ENCODE measurements at regions not wholly inside any gene's neighbourhood (a gene's known extent, or its start where the extent isn't known, plus 50 kb on each side); places are given as distances from the start of the nearest gene placed in this dataset.
"Not testable (repeated sequence)": the region's sequence is repeated elsewhere in the genome, so short reads cannot be mapped to it uniquely, and the experiment has no call there.

- Histone ChIP-seq H3K27me3 (replicated peaks; ENCODE audit: control insufficient read depth, insufficient read depth, low read length) (no peaks in the 10 kb centered on the region; the same call in 1 of the 2 replicates), H3K4me3 (replicated peaks; ENCODE audit: low read depth, low read length) (no peak overlapping the region), H3K36me3 (ENCODE audit: control insufficient read depth, insufficient read depth, low read length) (no peaks in the 10 kb centered on the region)
- TF ChIP-seq, protein P1, sequence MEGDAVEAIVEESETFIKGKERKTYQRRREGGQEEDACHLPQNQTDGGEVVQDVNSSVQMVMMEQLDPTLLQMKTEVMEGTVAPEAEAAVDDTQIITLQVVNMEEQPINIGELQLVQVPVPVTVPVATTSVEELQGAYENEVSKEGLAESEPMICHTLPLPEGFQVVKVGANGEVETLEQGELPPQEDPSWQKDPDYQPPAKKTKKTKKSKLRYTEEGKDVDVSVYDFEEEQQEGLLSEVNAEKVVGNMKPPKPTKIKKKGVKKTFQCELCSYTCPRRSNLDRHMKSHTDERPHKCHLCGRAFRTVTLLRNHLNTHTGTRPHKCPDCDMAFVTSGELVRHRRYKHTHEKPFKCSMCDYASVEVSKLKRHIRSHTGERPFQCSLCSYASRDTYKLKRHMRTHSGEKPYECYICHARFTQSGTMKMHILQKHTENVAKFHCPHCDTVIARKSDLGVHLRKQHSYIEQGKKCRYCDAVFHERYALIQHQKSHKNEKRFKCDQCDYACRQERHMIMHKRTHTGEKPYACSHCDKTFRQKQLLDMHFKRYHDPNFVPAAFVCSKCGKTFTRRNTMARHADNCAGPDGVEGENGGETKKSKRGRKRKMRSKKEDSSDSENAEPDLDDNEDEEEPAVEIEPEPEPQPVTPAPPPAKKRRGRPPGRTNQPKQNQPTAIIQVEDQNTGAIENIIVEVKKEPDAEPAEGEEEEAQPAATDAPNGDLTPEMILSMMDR (IDR thresholded peaks at IDR 0.05; ENCODE audit: insufficient read depth, low read length, poor library complexity, severe bottlenecking) = no peak
- DNase-seq (ENCODE audit: extremely low read depth, insufficient read length) = no peak
Observed at GRCh38 chr3:33957176-33957575, 158.7 kb downstream of the PDCD6IP start.

DNA sequence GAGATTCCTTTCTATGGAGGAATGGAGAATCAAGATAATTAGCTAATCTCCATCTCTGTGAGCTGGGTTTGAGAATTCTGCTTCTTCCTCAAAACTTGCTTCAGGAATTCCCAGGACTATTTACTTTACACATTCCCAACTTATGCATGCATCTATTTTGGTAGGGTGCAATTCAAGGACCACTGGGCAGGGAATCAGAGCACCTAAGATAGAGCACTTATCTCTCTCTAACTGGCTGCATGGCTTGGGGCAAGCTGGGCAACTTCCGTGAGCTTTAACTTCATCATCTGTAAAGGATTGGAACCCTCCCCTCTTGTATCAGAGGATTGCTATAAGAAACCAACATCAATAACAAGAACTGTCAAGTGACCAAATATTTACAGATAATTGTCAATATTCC lies 160.2 kb downstream of the PDCD6IP start:
- Histone ChIP-seq H3K36me3 (ENCODE audit: control insufficient read depth, insufficient read depth, low read length) (no peaks in the 10 kb centered on the region), H3K4me3 (replicated peaks; ENCODE audit: low read depth, low read length) (no peak overlapping the region), H3K27me3 (replicated peaks; ENCODE audit: control insufficient read depth, insufficient read depth, low read length) (no peaks in the 10 kb centered on the region; the same call in 1 of the 2 replicates)
- DNase-seq (ENCODE audit: extremely low read depth, insufficient read length) = no peak
- TF ChIP-seq, protein P1 (IDR thresholded peaks at IDR 0.05; ENCODE audit: insufficient read depth, low read length, poor library complexity, severe bottlenecking) = no peak

DNA sequence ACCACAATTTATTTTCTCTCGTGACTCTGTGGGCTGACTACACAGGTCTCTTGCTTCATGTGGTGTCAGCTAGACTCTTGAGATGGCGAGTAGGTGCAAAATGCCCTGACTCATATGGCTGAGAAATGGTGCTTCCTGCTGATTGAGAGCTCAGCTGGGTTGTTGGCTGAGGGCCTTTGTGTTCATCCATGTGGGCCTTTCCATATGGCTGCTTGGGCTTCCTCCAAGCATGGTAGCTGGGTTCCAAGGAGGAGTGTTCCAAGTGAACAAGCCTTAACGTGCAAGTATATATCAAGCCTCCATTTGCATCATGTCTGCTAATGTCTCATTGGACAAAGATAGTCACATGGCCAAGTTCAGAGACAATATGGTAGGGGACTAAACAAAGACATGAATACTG lies 164.0 kb downstream of the PDCD6IP start:
- Histone ChIP-seq H3K36me3 (ENCODE audit: control insufficient read depth, insufficient read depth, low read length) (no peaks in the 10 kb centered on the region), H3K27me3 (replicated peaks; ENCODE audit: control insufficient read depth, insufficient read depth, low read length) (no peaks in the 10 kb centered on the region; the same call in 1 of the 2 replicates), H3K4me3 (replicated peaks; ENCODE audit: low read depth, low read length) (no peak overlapping the region)
- no peak for DNase-seq (ENCODE audit: extremely low read depth, insufficient read length)
- TF ChIP-seq, protein P1 (IDR thresholded peaks at IDR 0.05; ENCODE audit: insufficient read depth, low read length, poor library complexity, severe bottlenecking) = no peak

DNA sequence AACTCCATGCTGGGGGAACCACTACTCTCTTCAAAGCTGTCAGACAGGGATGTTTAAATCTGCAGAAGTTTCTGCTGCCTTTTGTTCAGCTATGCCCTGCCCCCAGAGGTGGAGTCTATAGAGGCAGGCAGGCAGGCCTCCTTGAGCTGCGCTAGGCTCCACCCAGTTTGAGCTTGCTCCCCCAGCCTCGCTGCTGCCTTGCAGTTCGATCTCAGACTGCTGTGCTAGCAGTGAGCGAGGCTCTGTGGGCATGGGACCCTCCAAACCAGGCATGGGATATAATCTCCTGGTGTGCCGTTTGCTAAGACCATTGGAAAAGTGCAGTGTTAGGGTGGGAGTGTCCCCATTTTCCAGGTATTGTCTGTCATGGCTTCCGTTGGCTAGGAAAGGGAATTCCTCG lies 171.8 kb downstream of the PDCD6IP start:
- H3K27me3 ChIP-seq (replicated peaks; ENCODE audit: control insufficient read depth, insufficient read depth, low read length); DNase-seq (ENCODE audit: extremely low read depth, insufficient read length); H3K4me3 ChIP-seq (replicated peaks; ENCODE audit: low read depth, low read length); H3K36me3 ChIP-seq (ENCODE audit: control insufficient read depth, insufficient read depth, low read length): not testable (repeated sequence)

DNA sequence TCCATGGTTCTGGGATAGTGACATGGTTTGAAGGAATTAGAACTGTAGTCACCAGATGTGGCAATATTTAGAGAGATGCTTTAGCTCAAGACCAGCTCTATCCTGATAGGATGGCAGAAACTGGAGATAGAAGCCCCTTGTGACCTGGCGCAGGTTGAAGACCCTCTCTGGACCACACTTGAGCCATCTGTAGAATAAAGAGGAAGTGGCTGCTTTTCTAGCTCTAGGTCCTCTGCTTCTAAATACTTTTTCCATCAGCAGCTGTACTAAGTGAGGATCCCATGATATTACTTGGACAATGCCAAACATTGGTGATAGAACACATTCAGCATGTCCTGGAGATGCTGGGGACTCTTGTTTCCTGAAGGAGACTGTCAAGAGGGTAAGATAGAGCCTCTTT lies 172.6 kb downstream of the PDCD6IP start:
- Histone ChIP-seq H3K36me3 (ENCODE audit: control insufficient read depth, insufficient read depth, low read length) (no peaks in the 10 kb centered on the region), H3K27me3 (replicated peaks; ENCODE audit: control insufficient read depth, insufficient read depth, low read length) (no peaks in the 10 kb centered on the region), H3K4me3 (replicated peaks; ENCODE audit: low read depth, low read length) (no peak overlapping the region)
- no peak for DNase-seq (ENCODE audit: extremely low read depth, insufficient read length)
- TF ChIP-seq, protein P1 (IDR thresholded peaks at IDR 0.05; ENCODE audit: insufficient read depth, low read length, poor library complexity, severe bottlenecking) = no peak

DNA sequence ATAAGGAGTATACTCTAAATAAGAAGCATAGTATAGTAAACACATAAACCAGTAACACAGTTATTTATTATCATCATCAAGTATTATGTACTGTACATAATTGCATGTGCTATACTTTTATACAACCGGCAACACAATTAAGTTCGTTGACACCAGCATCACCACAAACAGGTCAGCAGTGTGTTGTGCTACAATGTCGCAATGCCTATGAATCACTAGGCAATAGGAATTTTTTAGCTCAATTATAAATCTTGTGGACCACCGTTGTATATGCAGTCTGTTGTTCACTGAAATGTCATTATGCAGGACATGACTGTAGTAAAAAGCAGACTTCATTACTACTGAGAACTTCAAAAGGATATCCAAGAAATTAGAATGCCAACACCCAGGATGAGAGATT lies 177.0 kb downstream of the PDCD6IP start:
- no peak for DNase-seq (ENCODE audit: extremely low read depth, insufficient read length)
- Histone ChIP-seq H3K36me3 (ENCODE audit: control insufficient read depth, insufficient read depth, low read length) (no peaks in the 10 kb centered on the region), H3K4me3 (replicated peaks; ENCODE audit: low read depth, low read length) (no peak overlapping the region), H3K27me3 (replicated peaks; ENCODE audit: control insufficient read depth, insufficient read depth, low read length) (no peaks in the 10 kb centered on the region)
- TF ChIP-seq, protein P1 (IDR thresholded peaks at IDR 0.05; ENCODE audit: insufficient read depth, low read length, poor library complexity, severe bottlenecking) = no peak

All from GM06990 (cell line).